NT2/D1 (cell line): ENCODE measurements at regions not wholly inside any gene's neighbourhood (a gene's known extent, or its start where the extent isn't known, plus 50 kb on each side); places are given as distances from the start of the nearest gene placed in this dataset.
A peak's percentile ranks its signal among the peaks of the same experiment; 100 is the strongest.

ENCODE experiments used
- DNase-seq: peaks from one replicate; pipeline ENCODE4 v3.0.0-alpha.2; 2011; ENCODE audit warnings: low read depth, low spot score
- H3K27me3 ChIP-seq: 2 replicates; pipeline ENCODE4 v1.6.0; 2011; ENCODE audit warnings: mild to moderate bottlenecking; ENCODE audit not compliant: insufficient read length, insufficient read depth
- H3K36me3 ChIP-seq: 2 replicates; pipeline ENCODE4 v1.6.1; 2011; ENCODE audit warnings: mild to moderate bottlenecking, low read length, mixed read lengths; ENCODE audit not compliant: insufficient read depth, insufficient read length
- H3K4me1 ChIP-seq: 2 replicates; pipeline ENCODE4 v1.5.1; 2011; ENCODE audit not compliant: insufficient read depth, insufficient read length
- H3K4me3 ChIP-seq: 2 replicates; pipeline ENCODE4 v1.5.1; 2011; ENCODE audit warnings: low read depth; ENCODE audit not compliant: insufficient read length
- H3K9ac ChIP-seq: 2 replicates; pipeline ENCODE4 v1.6.0; 2011; ENCODE audit warnings: low read depth; ENCODE audit not compliant: insufficient read length
- H3K9me3 ChIP-seq: 2 replicates; pipeline ENCODE4 v1.5.1; 2011; ENCODE audit warnings: mild to moderate bottlenecking, low read length; ENCODE audit not compliant: insufficient read depth
- SUZ12 ChIP-seq: IDR thresholded peaks from 2 replicates; pipeline ENCODE4 v1.6.1; 2011; ENCODE audit not compliant: insufficient read length, insufficient read depth; ENCODE audit errors: extremely low read depth
- YY1 ChIP-seq: IDR thresholded peaks from 2 replicates; pipeline ENCODE4 v1.6.1; 2011; ENCODE audit not compliant: insufficient read length, insufficient read depth
- ZNF274 ChIP-seq: IDR thresholded peaks from 2 replicates; pipeline ENCODE4 v1.6.1; 2011; ENCODE audit warnings: mild to moderate bottlenecking, low read depth, low read length

- H3K4me3 ChIP-seq = no peak overlapping the region
- no peak for DNase-seq
- TF ChIP-seq ZNF274 (no peak), YY1 (no peak), SUZ12 (no peak)
- H3K9ac ChIP-seq = no peak overlapping the region
- no peaks in the 10 kb centered on the region; the same call in 1 of the 2 replicates for H3K9me3 ChIP-seq
- no peaks in the 10 kb centered on the region for H3K4me1 ChIP-seq
- no peaks in the 10 kb centered on the region for H3K27me3 ChIP-seq
- no peaks in the 10 kb centered on the region for H3K36me3 ChIP-seq
Measured at GRCh38 chr6:113772961-113773360, 84.2 kb upstream of the MARCKS start.

- Histone ChIP-seq H3K9ac (no peak overlapping the region), H3K36me3 (no peaks in the 10 kb centered on the region), H3K4me1 (no peaks in the 10 kb centered on the region), H3K4me3 (no peak overlapping the region), H3K27me3 (no peaks in the 10 kb centered on the region), H3K9me3 (peaks cover 5% of the 10 kb centered on the region; the same call in 1 of the 2 replicates)
- no peak for DNase-seq
- no peak for TF ChIP-seq ZNF274
- TF ChIP-seq SUZ12 = no peak
- TF ChIP-seq YY1 = no peak
Measured at GRCh38 chr6:113774127-113774825, 82.9 kb upstream of the MARCKS start.

- H3K4me3 ChIP-seq = no peak overlapping the region
Measured at GRCh38 chr6:113776998-113777397, 80.1 kb upstream of the MARCKS start.

GRCh38 chr6:113777601-113778000 lies 79.5 kb upstream of the MARCKS start:
- TF ChIP-seq ZNF274 = no peak
- no peak for TF ChIP-seq YY1
- no peak for TF ChIP-seq SUZ12
- no peak overlapping the region for H3K4me3 ChIP-seq
- H3K9me3 ChIP-seq = peaks cover 5% of the 10 kb centered on the region; the same call in 1 of the 2 replicates
- H3K36me3 ChIP-seq = no peaks in the 10 kb centered on the region
- H3K27me3 ChIP-seq = no peaks in the 10 kb centered on the region
- DNase-seq = no peak
- H3K9ac ChIP-seq = no peak overlapping the region
- H3K4me1 ChIP-seq = no peaks in the 10 kb centered on the region

More at GRCh38 chr6:113776998-113777397, 80.1 kb upstream of the MARCKS start:
- peak; percentile 80 for DNase-seq
- TF ChIP-seq YY1 = no peak
- TF ChIP-seq SUZ12 = no peak
- TF ChIP-seq ZNF274 = no peak
- Histone ChIP-seq H3K4me1 (no peaks in the 10 kb centered on the region), H3K9me3 (peaks cover 5% of the 10 kb centered on the region; the same call in 1 of the 2 replicates), H3K36me3 (no peaks in the 10 kb centered on the region), H3K9ac (no peak overlapping the region), H3K27me3 (no peaks in the 10 kb centered on the region)

GRCh38 chr6:113779656-113780055 lies 77.5 kb upstream of the MARCKS start:
- TF ChIP-seq SUZ12 (no peak), ZNF274 (no peak), YY1 (no peak)
- no peaks in the 10 kb centered on the region for H3K36me3 ChIP-seq
- no peak overlapping the region for H3K9ac ChIP-seq
- H3K27me3 ChIP-seq = no peaks in the 10 kb centered on the region
- DNase-seq = no peak
- H3K4me1 ChIP-seq = no peaks in the 10 kb centered on the region
- no peak overlapping the region for H3K4me3 ChIP-seq
- peaks cover 5% of the 10 kb centered on the region; the same call in 1 of the 2 replicates for H3K9me3 ChIP-seq

GRCh38 chr6:113782636-113783035 lies 74.5 kb upstream of the MARCKS start:
- TF ChIP-seq ZNF274 = no peak
- no peak for TF ChIP-seq YY1
- TF ChIP-seq SUZ12 = no peak
- H3K4me1 ChIP-seq = no peaks in the 10 kb centered on the region
- H3K4me3 ChIP-seq = no peak overlapping the region
- no peak for DNase-seq
- no peaks in the 10 kb centered on the region for H3K36me3 ChIP-seq
- no peaks in the 10 kb centered on the region for H3K27me3 ChIP-seq
- peaks cover 5% of the 10 kb centered on the region; the same call in 1 of the 2 replicates for H3K9me3 ChIP-seq
- no peak overlapping the region for H3K9ac ChIP-seq

GRCh38 chr6:113786168-113786567 lies 71.0 kb upstream of the MARCKS start:
- no peak overlapping the region for H3K9ac ChIP-seq
- no peaks in the 10 kb centered on the region for H3K4me1 ChIP-seq
- no peak overlapping the region for H3K4me3 ChIP-seq
- no peaks in the 10 kb centered on the region for H3K36me3 ChIP-seq
- DNase-seq = no peak
- no peaks in the 10 kb centered on the region for H3K27me3 ChIP-seq
- H3K9me3 ChIP-seq = no peaks in the 10 kb centered on the region
- no peak for TF ChIP-seq ZNF274
- no peak for TF ChIP-seq YY1
- TF ChIP-seq SUZ12 = no peak
